Stimulated activated CD8-positive, alpha-beta memory T cell treated with anti-CD3 and anti-CD28 coated beads, Interleukin-2, amount 100 ng/mL, for 48 hours (primary cell): ENCODE measurements at regions not wholly inside any gene's neighbourhood (a gene's known extent, or its start where the extent isn't known, plus 50 kb on each side); places are given as distances from the start of the nearest gene placed in this dataset.

Experiments
- DNase-seq, 2 donors: peaks; one replicate each; pipeline ENCODE4 v3.0.0-alpha.2; 2020; ENCODE audit warnings: low read depth in 2 of 2

- DNase-seq, result no peak
Measured at GRCh38 chr12:98423963-98424362, 91.4 kb upstream of the TMPO start.

- peak; percentile 10 to 40 for DNase-seq
Measured at GRCh38 chr12:98424726-98425401, 90.5 kb upstream of the TMPO start.

GRCh38 chr12:98425859-98426258, 89.5 kb upstream of the TMPO start:
- no peak for DNase-seq

GRCh38 chr12:98431089-98431488, 84.3 kb upstream of the TMPO start:
- DNase-seq, result no peak

GRCh38 chr12:98437166-98437565, 78.2 kb upstream of the TMPO start:
- DNase-seq, result no peak

- DNase-seq, result no peak
Measured at GRCh38 chr12:98437806-98438595, 77.4 kb upstream of the TMPO start.

- no peak for DNase-seq
Measured at GRCh38 chr12:98438656-98439230, 76.6 kb upstream of the TMPO start.

GRCh38 chr12:98439471-98439951, 75.9 kb upstream of the TMPO start:
- DNase-seq, result no peak

GRCh38 chr12:98439981-98440581, 75.3 kb upstream of the TMPO start:
- DNase-seq, result no peak

- no peak for DNase-seq
Measured at GRCh38 chr12:98446060-98446459, 69.3 kb upstream of the TMPO start.

GRCh38 chr12:98446682-98447081, 68.7 kb upstream of the TMPO start:
- DNase-seq, result no peak

GRCh38 chr12:98449584-98449983, 65.8 kb upstream of the TMPO start:
- DNase-seq, result no peak

GRCh38 chr12:98453070-98453469, 62.3 kb upstream of the TMPO start:
- no peak for DNase-seq

GRCh38 chr12:98453492-98453891, 61.9 kb upstream of the TMPO start:
- no peak for DNase-seq

- DNase-seq, result no peak
Measured at GRCh38 chr12:98456041-98456440, 59.3 kb upstream of the TMPO start.

- peak; percentile 18 to 42 for DNase-seq
Measured at GRCh38 chr12:98456576-98457573, 58.5 kb upstream of the TMPO start.

- no peak for DNase-seq
Measured at GRCh38 chr12:98464190-98464589, 51.2 kb upstream of the TMPO start.

- DNase-seq, result no peak
Measured at GRCh38 chr12:98465505-98465904, 49.9 kb upstream of the TMPO start.
